Activated naive CD8-positive, alpha-beta T cell (primary cell): ENCODE measurements at regions not wholly inside any gene's neighbourhood (a gene's known extent, or its start where the extent isn't known, plus 50 kb on each side); places are given as distances from the start of the nearest gene placed in this dataset.
"Not testable (repeated sequence)": the region's sequence is repeated elsewhere in the genome, so short reads cannot be mapped to it uniquely, and the experiment has no call there.

Source experiments
- H3K27ac Mint-ChIP-seq: one replicate; pipeline ENCODE4 v1.8.0; 2021; ENCODE audit warnings: mixed read lengths
- H3K27me3 Mint-ChIP-seq: one replicate; pipeline ENCODE4 v1.8.0; 2021; ENCODE audit warnings: mixed read lengths
- H3K36me3 Mint-ChIP-seq: one replicate; pipeline ENCODE4 v1.8.0; 2021; ENCODE audit warnings: mixed read lengths
- H3K4me1 Mint-ChIP-seq: one replicate; pipeline ENCODE4 v1.8.0; 2021; ENCODE audit warnings: low read depth, mixed read lengths
- H3K4me3 Mint-ChIP-seq: one replicate; pipeline ENCODE4 v1.8.0; 2021; ENCODE audit warnings: mild to moderate bottlenecking, mixed read lengths
- H3K9me3 Mint-ChIP-seq: one replicate; pipeline ENCODE4 v1.8.0; 2021; ENCODE audit warnings: low read depth, mixed read lengths

GRCh38 chrX:40864972-40865371, 129.6 kb upstream of the MED14 start:
- Mint-ChIP-seq H3K36me3 (peaks cover 3% of the 10 kb centered on the region), H3K9me3 (no peaks in the 10 kb centered on the region), H3K27me3 (peaks cover 4% of the 10 kb centered on the region), H3K4me1 (no peaks in the 10 kb centered on the region), H3K27ac (no peak overlapping the region), H3K4me3 (no peak overlapping the region)

GRCh38 chrX:40866893-40867292, 131.6 kb upstream of the MED14 start:
- peaks cover 2% of the 10 kb centered on the region for H3K4me1 Mint-ChIP-seq
- H3K36me3 Mint-ChIP-seq = peaks cover 3% of the 10 kb centered on the region
- H3K4me3 Mint-ChIP-seq = no peak overlapping the region
- no peak overlapping the region for H3K27ac Mint-ChIP-seq
- H3K27me3 Mint-ChIP-seq = peaks cover 4% of the 10 kb centered on the region
- H3K9me3 Mint-ChIP-seq = no peaks in the 10 kb centered on the region

DNA sequence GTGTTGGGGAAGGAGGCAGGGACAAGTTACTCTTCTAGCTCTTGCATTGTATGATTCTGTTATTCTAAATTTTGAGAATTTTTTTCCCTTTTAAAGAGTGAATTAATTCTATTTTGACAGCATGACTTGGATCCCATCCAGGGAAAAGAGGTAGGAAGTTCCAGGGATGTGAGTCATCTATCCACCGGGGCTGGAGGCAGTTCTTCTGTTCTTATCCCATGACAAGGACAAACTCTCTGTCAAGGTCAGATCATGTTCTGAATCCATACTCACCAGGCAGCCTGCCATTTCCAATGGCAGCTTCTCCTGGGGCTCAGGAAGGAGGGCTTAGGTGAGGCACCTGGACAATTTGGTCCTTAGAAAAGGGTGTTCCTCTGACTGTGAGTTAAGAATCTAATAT, 132.0 kb upstream of the MED14 start:
- no peak overlapping the region for H3K4me3 Mint-ChIP-seq
- H3K36me3 Mint-ChIP-seq = peaks cover 3% of the 10 kb centered on the region
- peaks cover 4% of the 10 kb centered on the region for H3K27me3 Mint-ChIP-seq
- no peak overlapping the region for H3K27ac Mint-ChIP-seq
- H3K9me3 Mint-ChIP-seq = no peaks in the 10 kb centered on the region
- peaks cover 2% of the 10 kb centered on the region for H3K4me1 Mint-ChIP-seq

DNA sequence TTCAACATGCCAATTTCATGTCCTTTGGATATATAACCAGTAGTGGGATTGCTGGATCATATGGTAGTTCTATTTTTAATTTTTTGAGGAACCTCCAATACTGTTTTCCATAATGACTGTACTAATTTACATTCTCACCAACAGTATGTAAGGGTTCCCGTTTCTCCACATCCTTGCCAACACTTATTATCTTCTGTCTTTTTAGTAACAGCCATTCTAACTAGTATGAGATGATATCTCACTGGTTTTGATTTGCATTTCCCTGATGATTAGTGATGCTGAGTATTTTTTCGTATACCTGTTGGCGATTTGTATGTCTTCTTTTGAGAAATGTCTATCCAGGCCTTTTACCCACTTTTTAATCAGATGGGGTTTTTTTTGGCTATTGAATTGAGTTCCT, 133.5 kb upstream of the MED14 start:
- Mint-ChIP-seq H3K9me3 (no peaks in the 10 kb centered on the region), H3K4me3 (no peak overlapping the region), H3K27ac (no peak overlapping the region), H3K4me1 (peaks cover 2% of the 10 kb centered on the region), H3K27me3 (peaks cover 4% of the 10 kb centered on the region), H3K36me3 (peaks cover 3% of the 10 kb centered on the region)

DNA sequence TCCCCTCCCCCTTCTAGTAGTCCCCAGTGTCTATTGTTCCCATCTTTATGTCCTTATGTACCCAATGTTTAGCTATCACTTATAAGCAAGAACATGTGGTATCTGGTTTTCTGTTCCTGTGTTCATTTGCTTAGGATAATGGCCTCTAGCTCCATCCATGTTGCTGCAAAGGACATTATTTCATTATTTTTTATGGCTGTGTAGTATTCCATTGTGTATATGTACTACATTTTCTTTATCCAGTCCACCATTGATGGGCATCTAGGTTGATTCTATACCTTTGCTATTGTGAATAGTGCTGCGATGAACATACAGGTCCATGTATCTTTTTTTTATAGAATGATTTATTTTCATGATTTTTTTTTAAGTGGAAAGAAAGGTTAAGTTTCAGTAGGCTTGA, 135.6 kb upstream of the MED14 start:
- H3K36me3 Mint-ChIP-seq, H3K27me3 Mint-ChIP-seq, H3K4me3 Mint-ChIP-seq, H3K4me1 Mint-ChIP-seq, H3K9me3 Mint-ChIP-seq: not testable (repeated sequence)
- H3K27ac Mint-ChIP-seq = peak overlapping the region; percentile 19

DNA sequence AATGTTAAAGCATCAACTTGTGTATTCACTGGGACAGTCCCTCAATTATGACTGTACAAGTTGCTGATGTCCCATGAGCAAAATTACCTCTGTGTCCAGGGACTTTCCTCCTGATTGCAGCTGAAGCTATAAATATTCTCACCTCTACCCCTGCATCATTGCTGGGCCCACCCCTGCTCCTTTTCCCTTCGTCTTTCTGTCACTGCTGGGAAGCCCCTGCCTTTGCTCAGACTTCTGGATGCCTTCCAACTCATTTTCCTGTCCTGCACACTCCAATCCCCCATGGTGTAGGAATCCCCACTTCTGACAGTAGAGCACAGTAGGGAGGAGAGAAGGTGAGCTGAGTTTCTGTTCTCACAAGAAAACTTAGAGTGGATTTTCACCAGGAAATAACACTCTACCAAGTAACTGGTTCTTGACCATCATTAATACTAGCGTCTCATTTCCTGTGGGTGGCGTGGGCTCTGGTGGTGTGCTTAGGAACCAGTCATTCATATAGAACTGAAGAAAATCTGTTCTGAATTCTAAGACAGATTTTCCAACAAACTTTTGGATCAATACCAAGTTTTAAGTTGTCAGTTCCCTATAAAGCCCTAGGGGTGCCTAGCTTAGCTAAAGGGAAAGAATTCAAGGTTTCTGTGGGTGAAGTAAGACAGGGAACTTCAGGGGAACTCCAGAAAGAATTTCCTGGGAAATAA, 136.2 kb upstream of the MED14 start:
- peaks cover 4% of the 10 kb centered on the region for H3K27me3 Mint-ChIP-seq
- peaks cover 2% of the 10 kb centered on the region for H3K4me1 Mint-ChIP-seq
- no peaks in the 10 kb centered on the region for H3K36me3 Mint-ChIP-seq
- no peaks in the 10 kb centered on the region for H3K9me3 Mint-ChIP-seq
- H3K27ac Mint-ChIP-seq = peak overlapping the region; percentile 89
- no peak overlapping the region for H3K4me3 Mint-ChIP-seq

- H3K36me3 Mint-ChIP-seq = no peaks in the 10 kb centered on the region
- no peak overlapping the region for H3K4me3 Mint-ChIP-seq
- H3K27me3 Mint-ChIP-seq = peaks cover 4% of the 10 kb centered on the region
- H3K9me3 Mint-ChIP-seq = no peaks in the 10 kb centered on the region
- peaks cover 2% of the 10 kb centered on the region for H3K4me1 Mint-ChIP-seq
- H3K27ac Mint-ChIP-seq = no peak overlapping the region
Measured at GRCh38 chrX:40872351-40872750, 137.0 kb upstream of the MED14 start.

DNA sequence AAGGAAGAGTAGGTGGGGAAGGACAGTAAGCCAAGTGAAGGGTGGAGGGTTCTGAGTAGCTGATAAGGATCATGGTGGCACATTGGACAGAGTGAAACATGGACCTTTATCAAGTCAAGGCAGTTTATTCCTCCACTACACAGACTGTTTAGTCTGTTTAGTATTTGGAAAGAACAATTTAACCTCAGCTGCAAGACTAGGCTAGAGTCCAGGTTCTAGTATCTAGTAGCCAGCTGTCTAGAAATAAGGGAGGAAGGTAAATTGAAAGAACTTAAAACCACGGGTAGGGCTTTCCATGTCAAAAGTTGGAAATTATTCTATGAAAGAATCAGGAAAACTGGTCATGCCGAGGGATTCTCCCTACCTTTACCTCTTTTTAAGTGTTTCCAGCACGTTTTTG, 140.1 kb upstream of the MED14 start:
- Mint-ChIP-seq H3K9me3 (no peaks in the 10 kb centered on the region), H3K27me3 (no peaks in the 10 kb centered on the region), H3K4me1 (peaks cover 2% of the 10 kb centered on the region), H3K36me3 (no peaks in the 10 kb centered on the region), H3K27ac (no peak overlapping the region), H3K4me3 (no peak overlapping the region)

DNA sequence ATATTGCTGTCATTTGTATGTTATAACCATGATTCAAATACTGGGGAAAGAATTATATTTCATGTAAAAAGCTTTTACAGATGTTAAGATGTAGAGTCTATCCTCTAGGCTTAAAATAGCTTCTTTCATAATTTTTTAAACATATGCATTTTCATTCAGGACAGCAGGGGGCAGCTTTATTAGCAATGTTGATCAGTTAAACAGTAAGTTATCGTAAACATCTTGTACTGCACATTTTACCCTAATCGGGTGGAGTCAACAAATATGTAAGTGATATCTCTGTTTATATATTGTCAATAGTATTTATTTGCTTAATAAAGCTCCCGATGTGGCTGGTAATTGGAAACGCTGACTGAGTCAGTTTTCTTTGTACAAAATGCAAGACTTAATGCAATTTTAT, 142.5 kb upstream of the MED14 start:
- no peaks in the 10 kb centered on the region for H3K36me3 Mint-ChIP-seq
- H3K4me3 Mint-ChIP-seq = no peak overlapping the region
- no peaks in the 10 kb centered on the region for H3K4me1 Mint-ChIP-seq
- no peaks in the 10 kb centered on the region for H3K9me3 Mint-ChIP-seq
- no peaks in the 10 kb centered on the region for H3K27me3 Mint-ChIP-seq
- H3K27ac Mint-ChIP-seq = no peak overlapping the region

DNA sequence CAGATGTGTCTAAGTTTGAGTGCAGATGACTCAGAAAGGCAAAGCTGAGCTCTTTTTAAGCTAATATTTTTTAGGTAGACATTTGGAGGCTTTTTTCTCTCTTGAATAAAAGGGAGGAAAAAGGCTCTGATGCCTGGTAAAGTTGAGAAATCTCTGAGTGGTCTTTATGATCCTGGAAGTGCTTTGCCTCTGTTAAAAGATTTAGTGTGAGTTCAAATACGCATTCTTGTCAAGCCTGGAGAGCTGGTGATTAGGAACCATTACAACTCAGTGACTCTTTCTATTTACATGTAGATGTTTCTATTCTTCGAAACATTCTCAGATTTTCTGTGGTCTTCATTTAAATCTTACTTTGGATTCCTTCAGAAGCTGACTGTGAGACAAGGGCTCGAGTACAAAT, 143.4 kb upstream of the MED14 start:
- Mint-ChIP-seq H3K36me3 (no peaks in the 10 kb centered on the region), H3K4me1 (no peaks in the 10 kb centered on the region), H3K4me3 (no peak overlapping the region), H3K9me3 (no peaks in the 10 kb centered on the region), H3K27ac (no peak overlapping the region), H3K27me3 (no peaks in the 10 kb centered on the region)

DNA sequence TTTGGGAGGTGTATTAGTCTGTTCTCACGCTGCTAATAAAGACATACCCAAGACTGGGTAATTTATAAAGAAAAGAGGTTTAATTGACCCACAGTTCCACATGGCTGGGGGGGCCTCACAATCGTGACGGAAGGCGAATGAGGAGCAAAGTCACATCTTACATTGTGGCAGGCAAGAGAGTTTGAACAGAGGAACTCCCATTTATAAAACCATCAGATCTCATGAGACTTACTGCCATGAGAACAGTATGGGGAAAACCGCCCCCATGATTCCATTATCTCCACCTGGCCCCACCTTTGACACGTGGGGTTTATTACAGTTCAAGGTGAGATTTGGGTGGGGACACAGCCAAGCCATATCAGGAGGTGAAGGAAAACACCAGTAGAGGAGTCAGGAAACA, 143.8 kb upstream of the MED14 start:
- H3K36me3 Mint-ChIP-seq, H3K9me3 Mint-ChIP-seq, H3K4me3 Mint-ChIP-seq, H3K27ac Mint-ChIP-seq, H3K27me3 Mint-ChIP-seq, H3K4me1 Mint-ChIP-seq: not testable (repeated sequence)

DNA sequence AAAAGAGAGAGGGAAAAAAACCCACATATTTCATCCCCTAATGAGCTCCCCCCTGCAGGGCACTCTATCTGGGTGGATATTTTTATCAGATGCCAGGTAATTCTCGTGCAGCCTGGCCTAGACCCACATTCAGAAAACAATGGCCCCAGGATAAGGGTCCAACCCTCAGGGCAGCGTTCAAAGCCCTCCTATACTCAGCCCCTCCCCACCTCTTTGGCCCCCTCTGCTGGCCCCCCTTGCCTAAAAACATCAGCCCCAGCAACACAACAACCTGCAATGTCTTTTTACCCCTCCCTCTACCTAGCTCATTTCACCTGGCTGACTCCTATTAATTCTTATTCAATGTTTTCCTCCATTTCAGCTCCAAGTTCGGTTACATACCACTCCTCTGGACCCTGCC, 145.4 kb upstream of the MED14 start:
- H3K4me1 Mint-ChIP-seq = no peaks in the 10 kb centered on the region
- no peaks in the 10 kb centered on the region for H3K9me3 Mint-ChIP-seq
- H3K27me3 Mint-ChIP-seq = no peaks in the 10 kb centered on the region
- H3K27ac Mint-ChIP-seq = peak overlapping the region; percentile 0
- H3K4me3 Mint-ChIP-seq = no peak overlapping the region
- no peaks in the 10 kb centered on the region for H3K36me3 Mint-ChIP-seq

DNA sequence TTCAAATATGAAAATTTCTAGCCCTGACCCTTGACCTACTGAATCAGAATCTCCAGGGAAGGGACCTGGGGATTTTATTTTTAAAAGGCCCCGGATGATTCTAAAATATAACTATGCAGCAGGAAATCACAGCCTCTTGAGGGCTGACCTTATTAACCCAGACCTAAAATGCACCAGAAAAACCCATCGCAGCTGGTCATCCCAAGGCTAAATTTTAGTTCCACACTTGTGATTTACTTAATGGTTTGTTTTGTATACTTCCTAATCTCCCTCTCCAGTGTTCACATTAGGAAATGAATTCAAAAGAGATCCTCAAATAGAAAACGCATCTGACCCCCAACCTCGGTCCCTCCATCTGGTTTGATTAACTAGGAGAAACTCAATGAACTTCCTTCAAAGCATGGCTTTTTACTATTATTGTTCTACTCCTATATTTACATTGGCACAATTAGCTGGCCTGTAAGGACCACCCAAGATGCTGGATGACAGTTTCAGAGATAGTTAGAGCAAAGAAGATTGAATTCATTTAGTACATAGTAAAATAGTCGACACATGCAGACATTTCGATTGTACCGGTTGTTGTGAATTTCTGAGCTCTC, 147.8 kb upstream of the MED14 start:
- Mint-ChIP-seq H3K36me3 (no peaks in the 10 kb centered on the region), H3K27ac (no peak overlapping the region), H3K4me1 (peaks cover 2% of the 10 kb centered on the region), H3K27me3 (no peaks in the 10 kb centered on the region), H3K9me3 (no peaks in the 10 kb centered on the region), H3K4me3 (no peak overlapping the region)

- Mint-ChIP-seq H3K9me3 (no peaks in the 10 kb centered on the region), H3K4me3 (no peak overlapping the region)
Measured at GRCh38 chrX:40885989-40886388, 150.6 kb upstream of the MED14 start.

GRCh38 chrX:40887476-40887875, 152.1 kb upstream of the MED14 start:
- H3K9me3 Mint-ChIP-seq = no peaks in the 10 kb centered on the region
- H3K27me3 Mint-ChIP-seq = no peaks in the 10 kb centered on the region
- H3K27ac Mint-ChIP-seq = no peak overlapping the region
- no peaks in the 10 kb centered on the region for H3K36me3 Mint-ChIP-seq
- H3K4me3 Mint-ChIP-seq = no peak overlapping the region
- H3K4me1 Mint-ChIP-seq = peaks cover 2% of the 10 kb centered on the region

More at GRCh38 chrX:40885989-40886388, 150.6 kb upstream of the MED14 start:
- no peak overlapping the region for H3K27ac Mint-ChIP-seq
- peaks cover 2% of the 10 kb centered on the region for H3K4me1 Mint-ChIP-seq
- no peaks in the 10 kb centered on the region for H3K36me3 Mint-ChIP-seq
- no peaks in the 10 kb centered on the region for H3K27me3 Mint-ChIP-seq

DNA sequence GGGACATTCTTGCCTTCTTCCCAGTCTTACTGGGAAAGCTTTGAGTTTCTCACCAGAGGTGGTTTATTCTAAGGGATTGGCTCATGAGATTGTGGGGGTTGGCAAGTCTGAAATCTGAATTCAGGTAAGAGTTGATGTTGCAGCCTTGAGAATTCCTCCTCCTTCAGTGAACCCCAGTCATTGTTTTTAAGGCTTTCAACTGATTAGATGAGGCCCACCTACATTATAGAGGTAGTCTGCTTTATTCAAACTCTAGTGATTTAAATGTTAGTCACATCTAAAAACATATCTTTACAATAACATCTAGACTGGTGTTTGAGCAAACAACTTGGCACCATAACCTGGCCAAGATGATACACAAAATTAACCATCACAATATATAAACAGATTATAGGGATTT, 156.5 kb upstream of the MED14 start:
- no peak overlapping the region for H3K4me3 Mint-ChIP-seq
- H3K36me3 Mint-ChIP-seq = no peaks in the 10 kb centered on the region
- no peaks in the 10 kb centered on the region for H3K9me3 Mint-ChIP-seq
- H3K27me3 Mint-ChIP-seq = no peaks in the 10 kb centered on the region
- no peak overlapping the region for H3K27ac Mint-ChIP-seq
- peaks cover 2% of the 10 kb centered on the region for H3K4me1 Mint-ChIP-seq
